D721Med (cell line): ENCODE measurements at regions not wholly inside any gene's neighbourhood (a gene's known extent, or its start where the extent isn't known, plus 50 kb on each side); places are given as distances from the start of the nearest gene placed in this dataset.

Experiments used
- DNase-seq: peaks from one replicate; pipeline ENCODE4 v3.0.0; 2011; ENCODE audit warnings: low spot score; ENCODE audit not compliant: insufficient read length
- FAIRE-seq: peaks from 2 replicates; lab custom pipeline; 2011; peaks lifted over from hg19 to GRCh38; lab: Jason Lieb, UNC
- TF ChIP-seq, protein P1 (sequence below): IDR thresholded peaks from 2 replicates; pipeline ENCODE4 v1.5.1; 2012; ENCODE audit warnings: mild to moderate bottlenecking, control low read depth; ENCODE audit not compliant: insufficient read depth; ENCODE audit errors: missing control alignments

DNA sequence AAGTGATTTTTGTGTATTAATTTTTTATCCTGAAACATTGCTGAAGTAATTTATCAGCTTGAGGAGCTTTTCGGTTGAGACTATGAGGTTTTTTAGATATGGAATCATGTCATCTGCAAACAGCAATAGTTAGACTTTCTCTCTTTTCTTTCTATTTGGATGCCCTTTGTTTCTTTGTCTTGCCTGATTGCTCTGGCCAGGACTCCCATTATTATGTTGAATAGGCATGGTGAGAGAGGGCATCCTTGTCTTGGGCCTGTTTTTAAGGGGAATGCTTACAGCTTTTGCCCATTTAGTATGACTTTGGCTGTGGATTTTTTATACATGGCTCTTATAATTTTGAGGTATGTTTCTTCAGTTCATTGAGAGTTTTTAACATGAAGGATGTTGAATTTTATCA is 207.6 kb upstream of the DEFB112 start:
- TF ChIP-seq, protein P1, sequence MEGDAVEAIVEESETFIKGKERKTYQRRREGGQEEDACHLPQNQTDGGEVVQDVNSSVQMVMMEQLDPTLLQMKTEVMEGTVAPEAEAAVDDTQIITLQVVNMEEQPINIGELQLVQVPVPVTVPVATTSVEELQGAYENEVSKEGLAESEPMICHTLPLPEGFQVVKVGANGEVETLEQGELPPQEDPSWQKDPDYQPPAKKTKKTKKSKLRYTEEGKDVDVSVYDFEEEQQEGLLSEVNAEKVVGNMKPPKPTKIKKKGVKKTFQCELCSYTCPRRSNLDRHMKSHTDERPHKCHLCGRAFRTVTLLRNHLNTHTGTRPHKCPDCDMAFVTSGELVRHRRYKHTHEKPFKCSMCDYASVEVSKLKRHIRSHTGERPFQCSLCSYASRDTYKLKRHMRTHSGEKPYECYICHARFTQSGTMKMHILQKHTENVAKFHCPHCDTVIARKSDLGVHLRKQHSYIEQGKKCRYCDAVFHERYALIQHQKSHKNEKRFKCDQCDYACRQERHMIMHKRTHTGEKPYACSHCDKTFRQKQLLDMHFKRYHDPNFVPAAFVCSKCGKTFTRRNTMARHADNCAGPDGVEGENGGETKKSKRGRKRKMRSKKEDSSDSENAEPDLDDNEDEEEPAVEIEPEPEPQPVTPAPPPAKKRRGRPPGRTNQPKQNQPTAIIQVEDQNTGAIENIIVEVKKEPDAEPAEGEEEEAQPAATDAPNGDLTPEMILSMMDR, result no peak

DNA sequence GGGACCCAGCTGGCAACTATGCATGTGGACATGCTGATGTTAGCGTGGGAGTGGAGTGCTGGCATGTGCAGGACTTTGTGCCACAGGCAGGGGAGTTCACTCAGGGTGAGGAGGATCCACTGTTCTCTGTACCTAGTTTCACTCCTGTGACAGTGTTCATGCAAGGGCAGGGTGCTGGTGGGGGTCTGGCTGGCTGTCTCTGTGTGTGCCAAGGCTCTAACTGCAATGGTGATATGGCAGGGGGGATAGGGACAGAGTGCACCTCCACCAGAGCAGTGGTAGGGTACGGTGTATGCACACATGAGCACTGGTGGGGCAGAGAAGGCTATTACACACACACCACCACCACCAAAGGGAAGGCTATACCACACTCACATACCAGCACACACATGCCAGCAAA is 210.2 kb upstream of the DEFB112 start:
- TF ChIP-seq, protein P1, result no peak
- DNase-seq, result no peak
- no peak for FAIRE-seq

More for the DNA sequence above, 207.6 kb upstream of the DEFB112 start:
- FAIRE-seq (no peak), DNase-seq (no peak)

DNA sequence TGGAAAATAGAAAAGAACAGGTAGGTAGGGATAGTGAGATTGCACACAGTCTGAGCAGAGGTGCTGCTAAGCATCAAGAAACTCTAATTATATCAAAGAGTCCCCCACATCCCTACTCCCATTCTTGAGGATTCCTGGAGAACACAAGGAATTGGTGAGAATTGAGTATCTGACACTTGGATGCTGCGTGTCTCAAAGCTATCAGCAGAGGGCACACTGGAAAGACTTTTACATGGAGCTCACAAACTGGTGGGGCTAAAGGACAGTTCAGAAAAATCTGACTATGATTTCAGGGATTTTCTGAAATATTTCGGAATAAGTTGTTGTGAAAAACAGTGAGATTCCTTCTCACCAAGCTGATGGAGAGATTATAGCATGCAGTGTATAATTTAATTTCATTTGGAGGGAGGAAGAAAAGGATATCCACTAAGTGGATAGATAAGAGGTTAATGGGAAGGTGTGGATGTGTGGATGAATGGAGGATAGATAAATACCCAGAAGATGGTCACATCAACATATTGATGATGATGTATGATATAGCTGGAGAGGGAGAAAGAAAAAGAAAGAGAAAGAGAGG is 215.4 kb upstream of the DEFB112 start:
- DNase-seq (no peak), FAIRE-seq (no peak)
- TF ChIP-seq, protein P1, result peak; percentile 44

DNA sequence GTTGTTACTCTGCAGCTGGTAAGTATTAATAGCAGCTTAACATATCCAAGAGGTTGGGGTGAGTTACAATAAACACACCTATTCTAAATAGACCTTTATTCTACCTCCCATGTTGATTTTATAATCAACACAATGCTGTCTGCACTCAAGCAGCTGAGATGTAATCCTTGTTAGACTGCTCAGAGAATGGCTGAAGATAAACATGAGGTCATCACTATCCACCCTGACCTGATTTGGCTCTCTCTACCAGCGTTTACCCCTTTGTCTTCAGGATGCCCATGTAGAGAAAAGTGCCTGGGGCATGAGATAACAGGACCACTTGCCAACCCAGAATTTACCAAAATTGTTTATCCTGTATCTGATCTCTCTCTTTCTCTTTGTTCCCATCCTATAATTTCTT is 220.7 kb upstream of the DEFB112 start:
- DNase-seq, result no peak
- no peak for FAIRE-seq
- TF ChIP-seq, protein P1, result no peak

DNA sequence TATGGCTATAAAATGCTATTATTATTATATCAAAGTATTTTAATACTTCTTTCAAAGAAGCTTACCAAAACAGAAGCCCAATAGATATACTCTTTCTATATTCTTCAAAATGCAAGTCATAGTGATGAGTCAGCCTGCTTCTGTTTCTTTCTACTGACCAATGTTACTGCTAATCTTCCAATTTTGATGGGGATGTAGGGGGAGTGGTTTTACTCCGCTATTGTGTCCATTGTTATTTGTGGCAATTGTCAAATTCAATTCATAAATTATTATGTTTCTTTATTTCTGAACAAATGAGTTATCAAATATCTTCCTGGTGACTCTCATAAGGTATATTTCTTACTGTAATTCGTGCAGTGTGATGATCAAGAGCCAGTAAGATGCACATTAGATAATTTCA is 221.5 kb upstream of the DEFB112 start:
- TF ChIP-seq, protein P1, result no peak
- no peak for FAIRE-seq
- no peak for DNase-seq

DNA sequence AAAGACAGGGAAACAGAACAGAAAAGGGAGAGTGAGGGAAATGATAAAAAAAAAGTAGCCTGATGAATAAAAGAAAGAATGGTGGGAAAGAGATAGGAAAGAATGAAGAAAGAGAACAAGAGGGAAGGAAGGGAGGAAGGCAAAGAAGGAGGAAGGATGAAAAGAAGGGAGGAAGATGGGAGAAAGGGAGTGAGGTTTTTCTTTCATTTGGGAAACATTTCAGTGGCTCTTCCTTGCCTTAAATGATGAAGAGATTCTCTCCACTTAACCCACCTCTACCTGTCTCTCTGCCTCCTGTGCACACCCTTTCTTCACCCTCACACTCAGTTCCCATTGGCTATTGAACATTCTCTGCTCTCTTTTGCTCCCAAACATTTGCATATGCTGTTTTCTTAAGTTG is 222.1 kb upstream of the DEFB112 start:
- DNase-seq, result no peak
- no peak for FAIRE-seq
- TF ChIP-seq, protein P1, result no peak

DNA sequence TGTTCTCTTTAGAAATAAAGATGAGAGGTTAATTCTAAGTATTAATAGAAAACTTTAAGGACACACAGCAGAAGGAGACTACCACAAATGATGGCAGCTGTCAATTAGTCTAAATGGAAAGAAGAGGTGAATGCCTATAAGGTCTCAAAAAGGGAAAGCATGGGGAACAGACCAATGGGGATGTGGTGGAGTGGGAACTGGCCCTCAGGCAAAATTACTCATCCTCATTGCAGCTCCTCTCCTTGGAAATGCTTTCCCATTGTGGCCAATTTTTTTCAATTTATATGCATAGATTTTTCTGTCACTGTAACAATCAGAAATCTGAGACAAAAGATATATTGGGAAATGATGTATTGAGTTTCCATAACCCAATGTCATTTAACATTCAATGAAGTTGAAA is 222.9 kb upstream of the DEFB112 start:
- no peak for DNase-seq
- no peak for FAIRE-seq
- TF ChIP-seq, protein P1, result no peak
